Gastrocnemius medialis (tissue), 4 donors: ENCODE measurements at regions not wholly inside any gene's neighbourhood (a gene's known extent, or its start where the extent isn't known, plus 50 kb on each side); places are given as distances from the start of the nearest gene placed in this dataset.

ENCODE experiments used
- ATAC-seq, 2 donors: fragments of 150-250 bp; one replicate each; pipeline ENCODE4 v1.9.1; 2016
- DNase-seq, 2 donors: peaks; one replicate each; pipeline ENCODE4 v3.0.0-alpha.2; 2019
- H3K27ac ChIP-seq, 4 donors: fragments of 200-600 bp; sonication (generic); 1 replicate in 1 of 4; 2 replicates in 3 of 4; pipeline ENCODE4 v1.5.1; 2016 to 2018; ENCODE audit warnings: mild to moderate bottlenecking in 2 of 4, moderate library complexity in 1 of 4
- H3K27me3 ChIP-seq, 3 donors: fragments of 200-600 bp; sonication (generic) in 2 of 3; 1 replicate in 1 of 3; 2 replicates in 2 of 3; pipeline versions ENCODE4 v1.5.1 to v1.6.0; 2016 to 2019; ENCODE audit warnings: mild to moderate bottlenecking in 1 of 3, moderate library complexity in 1 of 3
- H3K36me3 ChIP-seq, 2 donors: fragments of 200-600 bp; sonication (generic) in 1 of 2; one replicate each; pipeline ENCODE4 v1.5.1; 2017 to 2018
- H3K4me1 ChIP-seq, 2 donors: fragments of 200-600 bp; sonication (generic) in 1 of 2; one replicate each; pipeline ENCODE4 v1.5.1; 2016 to 2017; ENCODE audit warnings: mild to moderate bottlenecking in 2 of 2
- H3K4me3 ChIP-seq, 4 donors: fragments of 200-600 bp; sonication (generic) in 3 of 4; 1 replicate in 1 of 4; 2 replicates in 3 of 4; pipeline ENCODE4 v1.5.1; 2016 to 2019; ENCODE audit warnings: mild to moderate bottlenecking in 2 of 4
- H3K9me3 ChIP-seq, 3 donors: fragments of 200-600 bp; sonication (generic) in 2 of 3; 1 replicate in 1 of 3; 2 replicates in 2 of 3; pipeline ENCODE4 v1.5.1; 2016 to 2019
- CTCF ChIP-seq, 5 experiments: fragments of 450-650 bp in 3 of 5; fragments of 200-600 bp in 2 of 5; sonication (generic) in 2 of 5; IDR thresholded peaks in 4 of 5; conservative IDR thresholded peaks in 1 of 5; 1 replicate in 4 of 5; 2 replicates in 1 of 5; pipeline ENCODE4 v1.5.1; 2016 to 2019; ENCODE audit warnings: antibody characterized with exemption in 5 of 5, mild to moderate bottlenecking in 3 of 5, moderate library complexity in 3 of 5
- POLR2A ChIP-seq, 2 donors: fragments of 450-650 bp; IDR thresholded peaks; one replicate each; pipeline ENCODE4 v1.6.1; 2017; ENCODE audit warnings: antibody characterized with exemption in 2 of 2, mild to moderate bottlenecking in 2 of 2, moderate library complexity in 2 of 2
- in situ Hi-C, 4 donors: fragments of 200-750 bp; cut with MboI; loops; one replicate each; pipeline versions ENCODE4 v1.15.0 to v1.8.0; 2017; ENCODE audit warnings: low sequenced_read_pairs in 4 of 4
- intact Hi-C: fragments of 100-400 bp; cut with DNase I; formaldehyde crosslinking; loops from one replicate; pipeline ENCODE4 v1.15.1; 2023; ENCODE audit warnings: low total_unique reads

- intact Hi-C loops (no loop called here), in situ Hi-C loops (no loop called here)
- Histone ChIP-seq H3K9me3 (no peaks in the 10 kb centered on the region), H3K4me1 (peaks cover 0 to 7% of the 10 kb centered on the region in 2 donors), H3K27ac (no peak overlapping the region), H3K27me3 (no peaks in the 10 kb centered on the region), H3K4me3 (no peak overlapping the region), H3K36me3 (no peaks in the 10 kb centered on the region)
- TF ChIP-seq CTCF (IDR thresholded peaks at IDR 0.05 in 4 of 5, conservative IDR thresholded peaks at IDR 0.05 in 1 of 5) (no peak), POLR2A (IDR thresholded peaks at IDR 0.05) (no peak)
- DNase-seq (no peak), ATAC-seq (no peak)
Observed at GRCh38 chr20:39822667-39823066, 860.5 kb downstream of the DHX35 start.

- no peak for TF ChIP-seq CTCF (IDR thresholded peaks at IDR 0.05 in 4 of 5, conservative IDR thresholded peaks at IDR 0.05 in 1 of 5)
- TF ChIP-seq POLR2A (IDR thresholded peaks at IDR 0.05): no peak
- ATAC-seq: no peak
- H3K9me3 ChIP-seq: no peaks in the 10 kb centered on the region
- H3K4me3 ChIP-seq: no peak overlapping the region
- no peak for DNase-seq
- H3K4me1 ChIP-seq: no peaks in the 10 kb centered on the region
- in situ Hi-C loops: no loop called here
- no peaks in the 10 kb centered on the region for H3K27me3 ChIP-seq
- intact Hi-C loops: no loop called here
- H3K36me3 ChIP-seq: no peaks in the 10 kb centered on the region
- H3K27ac ChIP-seq: no peak overlapping the region
Observed at GRCh38 chr20:39813190-39813829, 851.2 kb downstream of the DHX35 start.

GRCh38 chr20:39812116-39812515 lies 850.0 kb downstream of the DHX35 start:
- ATAC-seq (no peak), DNase-seq (no peak)
- Histone ChIP-seq H3K36me3 (no peaks in the 10 kb centered on the region), H3K27ac (no peak overlapping the region), H3K4me3 (no peak overlapping the region), H3K4me1 (no peaks in the 10 kb centered on the region), H3K27me3 (no peaks in the 10 kb centered on the region), H3K9me3 (no peaks in the 10 kb centered on the region)
- in situ Hi-C loops (no loop called here), intact Hi-C loops (no loop called here)
- no peak for TF ChIP-seq CTCF (IDR thresholded peaks at IDR 0.05 in 4 of 5, conservative IDR thresholded peaks at IDR 0.05 in 1 of 5)
- no peak for TF ChIP-seq POLR2A (IDR thresholded peaks at IDR 0.05)

GRCh38 chr20:39810309-39810708 lies 848.2 kb downstream of the DHX35 start:
- intact Hi-C loops (no loop called here), in situ Hi-C loops (no loop called here)
- no peak for TF ChIP-seq CTCF (IDR thresholded peaks at IDR 0.05 in 4 of 5, conservative IDR thresholded peaks at IDR 0.05 in 1 of 5)
- TF ChIP-seq POLR2A (IDR thresholded peaks at IDR 0.05): no peak
- H3K4me3 ChIP-seq: no peak overlapping the region
- no peaks in the 10 kb centered on the region for H3K4me1 ChIP-seq
- DNase-seq: no peak
- H3K36me3 ChIP-seq: no peaks in the 10 kb centered on the region
- no peak for ATAC-seq
- no peaks in the 10 kb centered on the region for H3K9me3 ChIP-seq
- H3K27ac ChIP-seq: no peak overlapping the region
- H3K27me3 ChIP-seq: no peaks in the 10 kb centered on the region

GRCh38 chr20:39808613-39809012 lies 846.5 kb downstream of the DHX35 start:
- no peak for DNase-seq
- Histone ChIP-seq H3K4me3 (no peak overlapping the region), H3K4me1 (no peaks in the 10 kb centered on the region), H3K36me3 (no peaks in the 10 kb centered on the region), H3K27ac (no peak overlapping the region), H3K9me3 (no peaks in the 10 kb centered on the region), H3K27me3 (no peaks in the 10 kb centered on the region)
- no peak for TF ChIP-seq POLR2A (IDR thresholded peaks at IDR 0.05)
- no peak for TF ChIP-seq CTCF (IDR thresholded peaks at IDR 0.05 in 4 of 5, conservative IDR thresholded peaks at IDR 0.05 in 1 of 5)
- no peak for ATAC-seq
- intact Hi-C loops: no loop called here
- in situ Hi-C loops: no loop called here
